Lower leg skin (tissue), 3 donors: ENCODE measurements at regions not wholly inside any gene's neighbourhood (a gene's known extent, or its start where the extent isn't known, plus 50 kb on each side); places are given as distances from the start of the nearest gene placed in this dataset.

ENCODE experiments used
- CTCF ChIP-seq, 3 donors: fragments of 450-650 bp; IDR thresholded peaks; one replicate each; pipeline ENCODE4 v1.5.1; 2016; ENCODE audit warnings: antibody characterized with exemption in 3 of 3, mild to moderate bottlenecking in 3 of 3, moderate library complexity in 2 of 3
- POLR2A ChIP-seq, 2 donors: fragments of 450-650 bp; IDR thresholded peaks; one replicate each; pipeline ENCODE4 v1.6.1; 2016 to 2017; ENCODE audit warnings: antibody characterized with exemption in 2 of 2, mild to moderate bottlenecking in 1 of 2, moderate library complexity in 1 of 2

- TF ChIP-seq CTCF (IDR thresholded peaks at IDR 0.05) (no peak), POLR2A (IDR thresholded peaks at IDR 0.05) (no peak)
Measured at GRCh38 chr7:128190051-128190647, 50.9 kb upstream of the LEP start.
